Uterus (tissue), 2 donors: ENCODE measurements at regions not wholly inside any gene's neighbourhood (a gene's known extent, or its start where the extent isn't known, plus 50 kb on each side); places are given as distances from the start of the nearest gene placed in this dataset.

Source experiments
- CTCF ChIP-seq, 4 experiments: fragments of 200-600 bp in 2 of 4; fragments of 450-650 bp in 2 of 4; sonication (generic) in 2 of 4; IDR thresholded peaks; one replicate each; pipeline ENCODE4 v1.5.1; 2016 to 2019; ENCODE audit warnings: antibody characterized with exemption in 4 of 4, mild to moderate bottlenecking in 2 of 4, moderate library complexity in 1 of 4
- POLR2A ChIP-seq, 2 donors: fragments of 450-650 bp; IDR thresholded peaks; one replicate each; pipeline ENCODE4 v1.6.1; 2016; ENCODE audit warnings: antibody characterized with exemption in 2 of 2, mild to moderate bottlenecking in 1 of 2, moderate library complexity in 1 of 2

- TF ChIP-seq CTCF (IDR thresholded peaks at IDR 0.05) (no peak), POLR2A (IDR thresholded peaks at IDR 0.05) (no peak)
Measured at GRCh38 chr5:162664846-162665245, 597.3 kb downstream of the GABRG2 start.
